ENCODE measurements at regions not wholly inside any gene's neighbourhood (a gene's known extent, or its start where the extent isn't known, plus 50 kb on each side); places are given as distances from the start of the nearest gene placed in this dataset.

GRCh38 chr3:34842706-34843480 lies 796.4 kb upstream of the ARPP21 start:
- DNase-seq = no peak

GRCh38 chr3:34844323-34844620 lies 795.1 kb upstream of the ARPP21 start:
- no peak for DNase-seq

- no peak for DNase-seq
These were observed 788.2 kb upstream of the ARPP21 start for GRCh38 chr3:34851137-34851536.

GRCh38 chr3:34852844-34853439 lies 786.4 kb upstream of the ARPP21 start:
- no peak for DNase-seq

- DNase-seq = no peak
These were observed 783.0 kb upstream of the ARPP21 start for GRCh38 chr3:34856081-34856947.

- no peak for DNase-seq
These were observed 781.2 kb upstream of the ARPP21 start for GRCh38 chr3:34858067-34858660.

GRCh38 chr3:34859746-34860145 lies 779.6 kb upstream of the ARPP21 start:
- DNase-seq = no peak

GRCh38 chr3:34862456-34862855 lies 776.9 kb upstream of the ARPP21 start:
- DNase-seq = no peak

GRCh38 chr3:34863485-34863884 lies 775.8 kb upstream of the ARPP21 start:
- no peak for DNase-seq

GRCh38 chr3:34864011-34864410 lies 775.3 kb upstream of the ARPP21 start:
- no peak for DNase-seq

GRCh38 chr3:34865346-34865745 lies 774.0 kb upstream of the ARPP21 start:
- DNase-seq = no peak

- no peak for DNase-seq
These were observed 770.4 kb upstream of the ARPP21 start for GRCh38 chr3:34868935-34869334.

GRCh38 chr3:34869696-34870095 lies 769.6 kb upstream of the ARPP21 start:
- no peak for DNase-seq

- DNase-seq = no peak
These were observed 766.9 kb upstream of the ARPP21 start for GRCh38 chr3:34872406-34872805.

- no peak for DNase-seq
These were observed 762.3 kb upstream of the ARPP21 start for GRCh38 chr3:34876997-34877396.

- DNase-seq = no peak
These were observed 760.8 kb upstream of the ARPP21 start for GRCh38 chr3:34878488-34878887.

- DNase-seq = no peak
These were observed 758.3 kb upstream of the ARPP21 start for GRCh38 chr3:34881026-34881425.

GRCh38 chr3:34882764-34883163 lies 756.6 kb upstream of the ARPP21 start:
- DNase-seq = no peak

- DNase-seq = no peak
These were observed 755.3 kb upstream of the ARPP21 start for GRCh38 chr3:34884007-34884406.

- DNase-seq = no peak
These were observed 752.9 kb upstream of the ARPP21 start for GRCh38 chr3:34886443-34886842.

GRCh38 chr3:34889641-34890040 lies 749.7 kb upstream of the ARPP21 start:
- DNase-seq = no peak

- no peak for DNase-seq
These were observed 749.1 kb upstream of the ARPP21 start for GRCh38 chr3:34890247-34890646.

GRCh38 chr3:34891941-34892340 lies 747.4 kb upstream of the ARPP21 start:
- DNase-seq = no peak

All from T-helper 2 cell (primary cell).